Caki2 (cell line): ENCODE measurements at regions not wholly inside any gene's neighbourhood (a gene's known extent, or its start where the extent isn't known, plus 50 kb on each side); places are given as distances from the start of the nearest gene placed in this dataset.

Experiments
- DNase-seq: peaks from one replicate; pipeline ENCODE4 v3.0.0-alpha.2; 2015; ENCODE audit warnings: low read depth
- in situ Hi-C: cut with HindIII; loops from 2 replicates; pipeline ENCODE4 v1.10.0; 2016; ENCODE audit warnings: low sequenced_read_pairs, low pct_unique_long_range_greater_than_20kb, mixed read lengths

DNA sequence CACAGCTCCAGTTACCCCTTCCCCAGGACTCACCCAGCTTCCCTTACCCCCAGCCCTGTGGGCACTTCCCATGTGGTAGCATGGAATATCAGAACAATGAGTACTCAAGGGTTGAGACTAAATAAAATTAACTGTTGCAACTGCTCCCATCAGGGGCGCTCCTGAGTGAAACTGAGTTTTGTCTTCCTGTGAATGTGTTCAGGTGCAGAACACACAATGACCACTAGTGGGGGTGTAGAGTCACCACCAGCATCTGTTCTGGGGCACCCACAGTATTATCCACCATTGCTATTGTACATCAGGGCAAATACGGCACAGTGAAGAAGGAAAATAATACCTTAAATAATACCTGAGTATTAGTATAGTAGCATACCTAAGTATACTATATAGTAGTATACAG lies 689.7 kb downstream of the TBC1D22A start:
- peak; percentile 9 for DNase-seq
- in situ Hi-C loops = no loop called here

DNA sequence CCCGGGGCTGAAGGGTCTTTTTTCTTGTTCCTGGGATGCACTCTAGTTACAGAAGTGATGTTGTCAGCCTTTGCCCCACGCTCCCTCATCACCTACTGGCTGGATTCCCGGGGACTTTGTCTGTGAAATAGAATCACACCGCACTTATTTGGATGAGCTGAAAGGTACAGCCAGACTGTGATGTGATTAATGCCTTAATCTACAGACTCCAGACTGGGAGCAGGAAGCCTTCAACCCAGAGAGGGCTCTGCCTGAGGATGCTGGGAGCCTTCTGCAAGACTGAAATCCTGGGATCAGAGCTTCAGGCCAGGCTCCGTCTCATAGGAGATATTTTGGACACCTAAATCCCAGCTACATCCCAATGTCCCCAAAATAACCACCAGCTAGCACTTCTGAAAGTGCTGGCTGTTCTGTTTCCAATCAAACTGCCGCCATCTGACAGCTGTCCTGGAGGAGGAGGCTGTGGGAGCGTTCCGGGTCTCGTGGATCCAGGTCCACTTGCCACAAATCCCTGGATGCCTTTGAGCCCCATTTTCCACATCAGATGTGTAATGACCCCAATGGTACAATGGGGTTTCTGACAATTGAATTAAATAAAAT lies 688.5 kb downstream of the TBC1D22A start:
- no peak for DNase-seq
- in situ Hi-C loops = no loop called here

DNA sequence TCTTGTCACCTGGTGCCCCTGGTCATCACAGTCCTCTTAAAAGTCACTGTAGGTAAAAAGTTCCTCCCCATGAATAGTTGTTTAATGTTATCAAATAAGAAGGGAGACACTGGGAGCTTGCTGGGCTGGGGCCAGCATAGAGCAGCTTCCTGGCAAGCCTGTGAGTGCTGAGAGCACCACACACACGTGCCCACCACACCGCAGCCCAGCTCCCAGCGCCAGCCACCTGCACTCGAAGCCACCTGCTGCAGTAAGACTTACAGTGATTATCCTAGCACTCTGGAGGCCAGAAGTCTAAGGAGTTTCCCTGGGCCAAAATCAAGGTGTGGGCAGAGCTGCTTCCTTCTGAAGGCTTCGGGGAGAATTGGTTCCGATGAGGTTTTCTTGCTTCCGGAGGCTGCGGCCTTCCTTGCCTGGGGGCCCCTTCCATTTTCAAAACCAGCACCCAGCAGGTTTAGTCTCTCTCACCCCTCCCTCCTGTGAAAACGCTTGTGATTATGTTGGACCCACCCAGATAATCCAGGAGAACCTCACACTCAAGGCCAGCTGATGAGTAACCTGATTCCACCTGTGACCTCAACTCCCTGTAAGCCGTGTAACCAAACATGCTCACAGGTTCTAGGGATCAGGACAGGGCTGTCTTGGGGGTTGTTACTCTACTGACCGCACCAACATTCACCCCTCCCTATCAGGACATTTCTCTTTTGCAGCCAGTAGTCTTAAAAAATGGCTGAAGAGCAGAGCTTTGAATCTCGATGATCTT lies 687.2 kb downstream of the TBC1D22A start:
- in situ Hi-C loops = no loop called here
- no peak for DNase-seq

DNA sequence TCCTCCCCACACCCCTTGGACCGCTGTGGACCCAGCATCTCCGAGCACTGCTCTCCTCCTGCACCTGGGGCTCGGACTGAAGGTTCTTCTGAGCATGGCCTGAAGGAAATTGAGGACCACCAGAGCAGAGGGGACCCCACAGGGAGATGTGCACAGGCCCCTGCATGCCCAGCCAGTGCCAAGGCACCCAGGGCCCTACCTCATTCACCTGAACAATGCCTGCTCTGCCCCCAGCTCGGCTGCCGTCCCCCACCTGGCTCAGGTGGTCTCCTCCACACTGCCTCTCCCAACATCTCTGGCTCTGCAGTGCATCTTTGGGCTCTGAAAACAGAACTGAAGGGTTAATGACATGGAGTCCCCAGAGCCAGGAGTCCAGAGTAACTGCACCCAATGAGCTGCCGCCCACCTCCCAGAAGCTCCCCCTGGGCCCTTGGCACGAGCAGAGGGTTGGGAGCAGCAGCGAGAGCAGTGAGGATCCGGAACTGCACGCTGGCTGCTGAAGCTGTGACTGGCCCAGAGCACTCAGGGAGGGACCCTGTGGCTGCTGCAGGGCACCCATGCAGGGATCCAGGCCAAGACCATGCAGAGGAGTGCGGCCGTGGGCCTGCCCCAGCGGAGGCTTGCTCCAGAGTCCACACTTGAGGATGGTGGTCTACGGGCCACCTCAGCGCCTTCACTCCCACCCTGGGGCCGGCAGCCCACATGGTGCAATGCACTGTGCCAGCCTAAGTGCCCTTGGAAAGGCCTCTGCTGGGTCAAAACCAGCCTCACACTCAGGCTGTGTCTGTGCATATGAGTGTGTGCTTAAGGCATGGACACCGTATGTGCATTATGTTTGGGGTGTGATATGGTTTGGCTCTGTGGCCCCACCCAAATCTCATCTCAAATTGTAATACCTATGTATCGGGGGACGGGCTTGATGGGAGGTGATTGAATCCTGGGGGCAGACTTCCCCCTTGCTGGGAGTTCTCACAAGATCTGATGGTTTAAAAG lies 686.1 kb downstream of the TBC1D22A start:
- in situ Hi-C loops = no loop called here

DNA sequence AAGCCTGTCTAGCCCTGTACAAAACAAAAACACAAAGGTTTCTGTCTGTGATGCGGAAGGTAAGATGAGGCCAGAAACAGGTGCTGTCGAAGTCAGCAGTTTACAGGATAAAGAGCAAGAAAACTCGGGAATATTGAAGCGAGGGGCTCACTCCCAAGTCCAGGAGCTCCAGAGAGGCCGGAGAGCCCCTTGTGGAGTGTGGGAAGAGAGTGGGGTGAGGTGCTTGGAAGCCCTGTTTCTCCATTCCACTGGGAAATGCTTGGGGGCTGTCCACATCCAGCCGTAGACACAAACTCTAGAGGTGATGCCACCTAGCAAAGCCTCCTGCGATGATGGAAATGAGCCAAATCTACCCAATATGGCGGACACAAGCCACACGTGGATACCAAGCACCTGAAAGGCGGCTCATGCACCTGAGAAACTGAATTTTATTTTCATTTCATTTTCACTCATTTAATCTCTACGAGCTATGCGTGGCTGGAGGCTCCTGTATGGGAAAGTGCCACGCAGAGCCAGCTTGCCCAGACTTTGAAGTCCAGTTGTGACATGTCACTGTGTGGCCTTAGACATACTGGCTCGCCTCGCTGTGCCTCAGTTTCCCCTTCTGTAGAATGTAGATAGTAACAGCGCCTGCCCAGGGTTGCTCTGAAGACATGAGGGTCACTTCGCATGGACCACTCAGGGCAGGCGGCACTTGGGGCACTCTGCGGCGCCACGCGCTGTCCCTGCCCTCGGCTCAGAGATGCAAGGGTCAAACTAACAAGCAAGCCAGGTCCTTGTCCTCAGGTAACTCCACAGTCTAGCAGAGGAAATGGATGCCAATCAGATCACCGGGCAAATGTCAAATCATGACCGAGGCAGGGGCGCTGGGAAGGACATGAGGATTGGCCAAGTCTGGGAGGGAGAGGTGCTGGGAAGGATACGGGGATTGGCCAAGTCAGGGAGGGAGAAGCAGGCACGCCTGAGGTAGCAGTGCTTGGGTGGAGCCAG lies 684.7 kb downstream of the TBC1D22A start:
- in situ Hi-C loops = no loop called here
- no peak for DNase-seq

More for the DNA sequence above, 686.1 kb downstream of the TBC1D22A start:
- DNase-seq = no peak

DNA sequence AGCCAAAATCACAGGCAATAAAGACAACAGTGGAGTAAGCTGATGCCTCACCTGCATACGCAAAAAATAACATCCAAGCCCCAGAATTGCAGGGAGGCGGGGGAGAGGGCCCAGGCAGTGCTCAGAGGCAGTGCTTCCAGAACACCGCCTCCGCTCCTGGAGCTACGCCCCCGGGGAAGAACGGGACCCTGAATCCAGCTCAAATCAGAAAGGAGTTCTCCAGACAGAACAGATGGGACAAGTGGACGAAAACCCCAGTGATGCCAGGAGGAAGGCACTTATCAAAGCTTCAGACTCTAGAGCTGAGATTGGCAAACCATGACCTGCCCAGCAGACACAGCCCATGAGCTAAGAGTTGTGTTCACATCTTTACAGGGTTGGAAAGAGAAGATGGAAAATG lies 683.9 kb downstream of the TBC1D22A start:
- in situ Hi-C loops = no loop called here
- DNase-seq = no peak

DNA sequence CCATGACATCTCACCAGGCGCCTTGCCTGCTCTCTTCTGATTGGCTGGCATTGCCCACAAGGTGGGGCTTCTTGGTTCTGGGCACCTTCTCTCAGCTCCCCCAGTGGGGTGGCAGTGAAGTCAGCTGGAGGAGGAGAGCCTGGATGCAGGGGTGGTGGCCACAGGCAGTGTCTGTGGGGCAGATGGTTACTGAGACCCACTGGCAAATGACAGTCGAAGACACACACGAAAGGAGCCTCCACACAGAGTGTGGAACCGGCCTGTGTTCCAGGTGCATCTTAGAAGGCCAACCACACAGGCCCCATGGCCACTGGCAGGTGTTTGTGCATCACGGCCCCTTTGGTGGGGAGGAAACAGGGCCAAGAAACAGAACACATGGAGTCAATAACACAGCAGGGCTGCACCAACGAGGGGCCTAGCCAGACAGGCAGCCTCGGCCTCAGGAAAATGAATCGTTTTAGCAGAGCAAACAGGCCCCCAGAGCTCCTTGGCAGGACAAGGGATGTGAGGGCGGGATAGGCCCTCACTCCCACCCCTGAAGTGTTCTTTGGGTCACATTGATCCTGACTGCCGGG lies 683.4 kb downstream of the TBC1D22A start:
- DNase-seq = no peak
- in situ Hi-C loops = no loop called here

DNA sequence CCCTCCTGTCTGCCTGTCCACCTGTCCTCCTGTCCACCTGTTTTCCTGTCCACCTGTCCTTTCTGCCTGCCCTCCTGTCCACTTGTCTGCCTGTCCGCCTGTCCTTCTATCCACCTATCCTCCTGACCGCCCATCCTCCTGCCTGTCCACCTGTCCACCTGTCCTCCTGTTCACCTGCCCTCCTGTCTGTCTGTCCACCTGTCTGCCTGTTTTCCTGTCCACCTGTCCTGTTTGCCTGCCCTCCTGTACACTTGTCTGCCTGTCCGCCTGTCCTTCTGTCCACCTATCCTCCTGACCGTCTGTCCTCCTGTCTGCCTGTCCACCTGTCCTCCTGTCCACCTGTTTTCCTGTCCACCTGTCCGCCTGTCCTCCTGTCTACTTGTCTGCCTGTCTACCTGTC lies 682.8 kb downstream of the TBC1D22A start:
- DNase-seq = no peak
- in situ Hi-C loops = no loop called here

DNA sequence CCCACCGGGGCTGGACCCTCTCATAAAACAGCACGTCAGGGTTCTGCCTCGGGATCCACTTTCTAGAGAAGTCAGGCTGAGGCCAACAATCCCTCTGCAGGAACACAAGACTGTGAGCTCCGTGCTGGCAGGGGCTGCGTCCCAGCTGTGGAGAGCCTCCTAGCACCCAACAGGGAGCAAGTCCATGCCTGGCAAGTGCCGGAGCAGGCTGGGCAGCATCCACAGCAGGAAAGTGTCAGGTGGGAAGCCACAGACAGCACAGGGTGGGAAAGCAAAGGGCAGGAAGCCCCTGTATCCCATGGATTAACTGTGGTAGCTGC lies 682.3 kb downstream of the TBC1D22A start:
- in situ Hi-C loops = no loop called here
- DNase-seq = no peak

DNA sequence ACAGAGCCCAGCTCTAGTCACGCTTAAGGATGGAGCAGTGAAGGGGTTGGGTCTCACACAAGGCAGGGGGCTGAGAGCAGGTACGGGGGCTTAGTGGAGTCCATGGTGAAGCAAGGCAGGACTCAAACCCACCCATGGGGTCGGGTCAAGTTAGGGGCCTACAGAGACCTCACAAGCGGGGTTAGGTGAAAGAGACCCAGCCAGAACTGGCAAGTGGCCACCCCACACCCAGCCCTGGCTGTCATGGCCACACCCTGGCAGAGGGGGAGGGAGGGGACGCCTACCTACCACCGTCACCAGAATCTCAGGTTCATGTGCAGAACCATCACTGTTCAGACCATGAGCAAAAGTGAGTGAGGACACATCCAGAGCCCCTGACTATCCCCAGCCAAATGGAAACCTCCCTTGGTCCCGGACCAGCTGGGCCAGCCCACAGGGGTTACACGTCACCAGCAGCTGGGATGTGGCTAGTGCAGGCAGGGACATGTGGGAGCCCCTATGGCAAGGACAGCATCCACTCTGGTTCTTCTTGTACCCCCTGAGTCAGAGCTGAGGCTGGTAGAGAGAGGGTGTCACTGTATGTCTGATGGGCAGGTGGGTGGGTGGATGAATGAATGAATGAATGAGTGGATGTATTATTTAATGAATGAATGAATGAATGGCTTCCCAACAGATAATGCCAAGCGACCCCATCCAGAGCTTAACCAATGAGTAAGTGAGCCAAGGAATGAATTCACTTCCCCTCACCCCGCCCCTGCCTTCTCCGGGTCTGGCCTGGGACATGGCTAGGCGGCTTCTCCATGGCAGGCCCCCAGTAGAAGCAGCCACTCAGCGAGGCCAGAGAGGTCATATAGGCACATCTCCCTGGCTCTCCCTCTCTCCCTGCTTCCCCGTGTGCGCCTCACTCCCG lies 681.6 kb downstream of the TBC1D22A start:
- in situ Hi-C loops = no loop called here
- DNase-seq = no peak

DNA sequence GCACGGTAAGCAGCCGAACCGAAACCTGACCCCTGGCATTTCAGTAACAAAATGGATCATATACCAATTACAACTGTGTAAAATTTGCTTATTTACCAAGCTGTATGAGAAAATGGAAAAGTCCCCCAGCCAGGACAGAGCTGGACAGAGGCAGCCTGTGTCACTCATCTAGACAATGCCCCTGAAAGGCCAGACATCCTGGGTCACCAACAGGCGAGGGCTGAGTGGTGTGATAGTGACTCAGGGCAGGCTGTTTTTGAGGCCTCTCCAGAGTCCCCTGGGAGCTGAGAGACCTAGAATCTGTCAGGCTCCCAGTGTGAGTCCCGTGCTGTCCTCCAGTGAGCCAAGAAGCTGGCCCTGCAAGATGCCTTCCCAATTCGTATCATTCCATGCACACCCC lies 680.4 kb downstream of the TBC1D22A start:
- DNase-seq = no peak
- in situ Hi-C loops = no loop called here

DNA sequence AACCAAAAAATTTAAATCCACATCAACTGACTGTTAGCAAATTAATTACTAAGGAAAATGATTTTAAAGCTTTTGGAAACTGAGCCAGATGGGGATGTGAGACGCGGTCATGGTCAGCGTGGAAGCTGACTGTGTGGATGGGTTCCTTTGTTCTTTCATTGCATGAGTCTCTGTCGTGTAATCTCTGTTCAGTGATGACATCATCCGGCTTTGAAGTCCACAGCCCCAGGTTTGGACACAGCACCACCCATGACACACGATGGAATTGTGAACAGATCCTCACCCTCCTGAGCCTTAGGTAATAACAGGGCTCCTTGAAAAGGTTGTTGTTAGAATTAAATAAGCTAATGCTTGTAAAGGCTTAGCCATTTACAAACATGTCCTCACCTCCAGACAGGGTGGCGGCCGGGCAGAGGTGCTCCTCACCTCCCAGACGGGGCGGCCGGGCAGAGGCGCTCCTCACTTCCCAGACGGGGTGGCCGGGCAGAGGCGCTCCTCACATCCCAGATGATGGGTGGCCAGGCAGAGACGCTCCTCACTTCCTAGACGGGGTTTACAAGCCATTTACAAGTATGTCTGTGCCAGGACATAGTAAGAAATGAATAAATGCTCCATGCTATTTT lies 677.3 kb downstream of the TBC1D22A start:
- in situ Hi-C loops = no loop called here

DNA sequence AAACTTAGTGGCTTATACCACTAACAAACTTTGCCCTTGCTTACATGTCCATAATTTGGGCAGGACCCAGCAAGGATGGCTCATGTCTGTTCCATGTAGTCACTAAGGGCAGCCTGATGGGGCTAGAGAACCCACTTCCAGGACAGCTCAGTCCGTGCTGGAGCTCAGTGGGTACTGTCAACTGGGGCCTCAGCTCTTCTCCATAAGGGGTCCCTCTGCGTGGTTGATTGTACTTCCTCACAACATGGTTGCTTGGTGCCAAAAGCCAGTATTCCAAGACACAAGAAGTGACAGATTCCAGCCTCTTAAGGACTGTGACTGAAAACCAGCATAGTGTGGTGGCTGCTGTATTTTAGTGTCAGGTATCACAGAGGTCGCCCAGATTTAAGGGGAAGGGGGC lies 675.2 kb downstream of the TBC1D22A start:
- in situ Hi-C loops = no loop called here
- DNase-seq = no peak

More for the DNA sequence above, 677.3 kb downstream of the TBC1D22A start:
- no peak for DNase-seq

DNA sequence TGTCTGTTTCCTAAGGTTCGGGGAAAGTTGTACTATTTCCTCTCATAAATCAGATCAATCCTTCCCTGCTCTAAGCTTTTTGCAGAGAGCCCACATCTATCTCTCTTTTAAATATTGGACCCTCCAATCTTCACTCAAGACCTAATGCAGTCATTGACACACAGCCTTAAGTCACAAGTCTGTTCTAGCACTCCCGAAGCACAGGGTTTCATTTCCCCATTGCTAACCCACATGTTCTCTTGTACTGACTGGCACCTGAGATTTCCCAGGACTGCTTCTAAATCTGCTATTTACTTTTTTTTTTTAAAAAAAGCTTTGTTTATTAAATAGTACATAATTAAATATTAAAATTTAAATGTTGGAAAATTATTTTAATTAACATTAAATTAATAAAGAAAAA lies 674.7 kb downstream of the TBC1D22A start:
- in situ Hi-C loops = no loop called here
- DNase-seq = no peak

DNA sequence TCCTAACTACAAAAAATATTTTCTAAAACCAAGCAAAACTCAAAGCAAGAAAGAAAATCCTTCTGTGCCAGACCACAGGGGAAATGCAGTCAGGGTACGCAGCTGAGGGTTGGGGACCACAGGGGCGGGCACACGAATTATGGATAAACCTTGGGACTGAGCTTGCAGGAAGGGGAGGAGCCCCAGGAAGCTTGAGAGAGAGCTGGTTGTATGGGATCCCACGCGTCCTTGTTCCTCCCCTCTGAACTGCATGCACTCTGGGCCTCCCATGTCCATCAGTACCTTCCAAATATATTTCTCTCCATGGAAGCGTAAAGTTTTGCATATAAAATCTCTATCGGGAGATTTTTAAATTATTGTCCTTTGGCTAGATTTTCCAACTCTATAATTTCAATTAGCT lies 673.4 kb downstream of the TBC1D22A start:
- DNase-seq = no peak
- in situ Hi-C loops = no loop called here

DNA sequence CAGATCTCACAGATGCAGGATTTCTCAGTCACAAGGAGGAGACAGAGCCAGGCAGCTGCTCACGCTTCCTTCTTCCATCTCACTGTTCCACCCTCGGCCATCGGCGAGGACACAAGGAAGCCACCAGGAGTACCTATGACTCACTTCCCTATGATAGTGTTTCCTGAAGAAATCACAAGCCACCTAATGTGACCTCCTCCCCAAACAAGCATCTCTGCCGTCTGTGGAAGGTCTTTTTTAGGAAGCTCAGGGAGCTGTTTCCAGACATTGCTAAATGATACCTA lies 672.7 kb downstream of the TBC1D22A start:
- no peak for DNase-seq
- in situ Hi-C loops = no loop called here
